GM12865 (cell line): ENCODE measurements at regions not wholly inside any gene's neighbourhood (a gene's known extent, or its start where the extent isn't known, plus 50 kb on each side); places are given as distances from the start of the nearest gene placed in this dataset.

Experiments used
- DNase-seq: peaks from one replicate; pipeline ENCODE4 v3.0.0; 2010; ENCODE audit warnings: low read depth
- H3K4me3 ChIP-seq: 2 replicates; pipeline ENCODE4 v1.5.1; 2011; ENCODE audit warnings: mild to moderate bottlenecking, low read depth, low read length, control low read depth
- CTCF ChIP-seq: IDR thresholded peaks from 2 replicates; pipeline ENCODE4 v1.5.1; 2011; ENCODE audit warnings: low read length, control low read depth, low read depth, inconsistent platforms; ENCODE audit not compliant: insufficient read depth; ENCODE audit errors: missing control alignments

GRCh38 chr18:25686960-25687500 is 335.1 kb upstream of the ZNF521 start:
- no peak for DNase-seq
- TF ChIP-seq CTCF: no peak

GRCh38 chr18:25685088-25685487 is 333.1 kb upstream of the ZNF521 start:
- no peak for DNase-seq
- no peak overlapping the region for H3K4me3 ChIP-seq
- no peak for TF ChIP-seq CTCF

More at GRCh38 chr18:25686960-25687500, 335.1 kb upstream of the ZNF521 start:
- no peak overlapping the region for H3K4me3 ChIP-seq

- no peak for DNase-seq
- no peak overlapping the region for H3K4me3 ChIP-seq
- TF ChIP-seq CTCF: no peak
Observed at GRCh38 chr18:25679491-25679890, 327.5 kb upstream of the ZNF521 start.

DNA sequence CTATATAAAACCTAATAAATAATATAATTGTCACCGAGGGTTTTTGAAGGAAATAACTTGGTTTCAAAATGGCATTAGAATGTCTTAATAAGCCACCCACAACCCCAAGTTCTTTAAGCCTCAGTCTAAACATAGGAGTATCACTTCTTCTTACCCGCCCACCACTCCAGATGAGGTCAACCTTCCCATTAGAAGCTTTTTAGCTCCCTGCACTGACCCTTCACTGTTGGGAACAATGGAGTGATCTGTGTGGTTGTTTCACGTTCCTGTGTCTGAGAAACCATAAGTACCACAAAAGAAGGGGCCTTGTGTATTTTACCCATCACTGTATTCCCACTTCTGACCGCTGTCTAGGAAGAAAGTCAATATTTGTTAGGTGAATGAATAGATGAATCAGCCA is 326.3 kb upstream of the ZNF521 start:
- DNase-seq: no peak
- no peak for TF ChIP-seq CTCF
- H3K4me3 ChIP-seq: no peak overlapping the region

DNA sequence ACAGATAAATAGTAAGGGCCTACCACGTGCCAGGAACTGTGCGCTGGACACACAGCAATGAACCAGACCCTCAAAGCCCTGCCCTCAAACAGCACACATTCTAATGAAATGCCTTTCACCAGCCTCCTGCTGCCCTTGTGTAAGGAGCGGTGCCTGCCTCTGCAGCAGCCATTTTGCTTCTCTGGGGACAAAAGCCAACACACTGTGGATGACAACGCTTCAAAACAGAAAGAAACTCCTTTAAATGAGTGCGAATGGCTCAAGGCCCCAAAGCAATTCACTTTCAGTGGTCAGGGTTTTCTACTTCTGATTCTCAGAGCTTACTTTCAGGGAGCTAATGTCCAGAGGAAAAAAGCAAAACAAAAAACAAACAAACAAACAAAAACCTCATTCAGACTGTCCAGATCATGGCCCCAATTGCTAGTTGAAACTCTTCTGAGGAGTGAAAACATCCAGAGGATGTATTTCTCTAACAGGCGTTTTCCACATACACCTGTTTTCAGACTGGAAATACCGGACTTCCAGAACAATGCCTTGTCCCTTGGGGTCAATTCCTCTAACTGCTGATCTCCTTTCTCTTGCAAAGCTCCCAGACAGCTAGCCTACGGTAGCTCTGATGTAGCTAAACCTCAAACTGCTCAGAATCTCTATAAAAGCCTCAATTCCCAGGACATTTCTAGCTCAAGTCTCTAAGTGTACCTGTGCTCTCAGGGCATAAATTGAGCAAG is 323.3 kb upstream of the ZNF521 start:
- no peak for TF ChIP-seq CTCF
- peak; percentile 12 for DNase-seq
- H3K4me3 ChIP-seq: no peak overlapping the region

DNA sequence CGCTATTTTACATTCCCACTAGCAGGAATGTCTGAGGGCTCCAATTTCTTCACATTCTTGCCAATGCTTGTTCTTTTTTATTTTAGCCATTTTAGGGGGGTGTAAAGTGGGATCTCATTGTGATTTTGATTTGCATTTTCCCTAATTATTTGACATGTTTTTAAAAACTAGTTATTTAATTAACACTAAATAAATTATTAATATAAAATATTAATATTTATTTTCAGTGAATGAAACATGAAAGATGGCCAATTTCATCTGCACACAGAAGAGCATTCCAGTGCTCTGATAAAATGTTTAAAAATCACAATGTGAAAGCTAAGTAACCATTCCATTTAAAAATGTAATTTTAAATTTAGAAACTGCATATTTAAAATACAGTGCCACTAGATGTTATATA is 322.2 kb upstream of the ZNF521 start:
- H3K4me3 ChIP-seq: no peak overlapping the region
- no peak for TF ChIP-seq CTCF
- no peak for DNase-seq

DNA sequence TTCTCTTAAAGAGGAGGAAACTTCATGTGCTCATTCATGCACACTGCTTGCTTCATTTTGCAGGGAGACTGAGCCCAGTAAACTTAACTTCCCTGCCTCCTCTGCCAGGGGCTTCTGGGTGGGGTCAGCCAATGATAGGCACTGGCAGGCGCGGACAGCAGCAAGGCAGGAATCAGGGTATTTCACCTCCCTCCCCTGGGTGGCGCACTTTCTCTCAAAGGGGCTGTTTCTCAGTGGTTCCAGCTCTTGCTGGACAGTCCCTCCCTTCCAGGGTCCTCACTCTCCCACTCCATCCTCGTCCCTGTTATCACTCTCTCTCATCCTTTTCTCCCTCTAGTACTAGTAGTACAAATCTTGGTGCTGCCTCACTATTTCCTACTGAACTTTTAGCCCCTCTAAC is 320.5 kb upstream of the ZNF521 start:
- peak; percentile 16 for TF ChIP-seq CTCF
- no peak overlapping the region for H3K4me3 ChIP-seq
- no peak for DNase-seq
